RWPE1 (cell line): ENCODE measurements at regions not wholly inside any gene's neighbourhood (a gene's known extent, or its start where the extent isn't known, plus 50 kb on each side); places are given as distances from the start of the nearest gene placed in this dataset.

ENCODE experiments used
- CTCF ChIA-PET: fragments of 350-600 bp; sonication (Branson Sonifier 250); formaldehyde crosslinking; extraction: SDS; loops from one replicate; lab custom pipeline; 2021; lab: Yijun Ruan, JAX
- POLR2A ChIA-PET: fragments of 400-600 bp; formaldehyde crosslinking; extraction: SDS; loops from one replicate; lab custom pipeline; 2020; ENCODE audit warnings: antibody characterized with exemption; ENCODE audit not compliant: low non-redundant PET; lab: Yijun Ruan, JAX
- DNase-seq: peaks from one replicate; pipeline ENCODE4 v3.0.0; 2012; ENCODE audit warnings: low spot score
- H3K27ac ChIP-seq: fragments of 450-650 bp; 2 replicates; pipeline ENCODE4 v1.5.1; 2017
- CTCF ChIP-seq: fragments of 450-650 bp; conservative IDR thresholded peaks from 2 replicates; pipeline ENCODE4 v1.5.1; 2017; ENCODE audit warnings: low read depth, mild to moderate bottlenecking

- DNase-seq = no peak
- no peak for TF ChIP-seq CTCF
- no peak overlapping the region for H3K27ac ChIP-seq
- ChIA-PET POLR2A (no interaction called here), CTCF (no interaction called here)
These were observed 379.0 kb downstream of the IRS1 start for GRCh38 chr2:226420646-226421045.

DNA sequence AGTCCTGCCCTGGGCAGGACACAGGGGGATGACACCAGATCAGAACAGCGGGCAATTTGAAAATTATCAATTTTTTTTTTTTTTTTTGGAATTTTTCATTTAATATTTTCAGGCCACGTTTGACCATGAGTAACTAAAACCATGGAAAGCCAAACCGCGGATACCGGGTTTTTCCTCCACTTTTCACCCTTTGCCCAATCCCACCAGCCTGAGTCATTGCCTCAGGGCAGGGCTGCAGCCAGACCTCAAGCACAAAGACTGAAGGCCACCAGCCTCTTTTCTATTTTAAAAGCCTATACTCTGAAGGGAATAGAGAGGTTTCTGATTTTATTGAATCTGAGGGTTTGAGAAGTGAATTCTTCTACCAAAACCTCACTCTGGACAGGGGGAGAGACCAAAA, 381.1 kb downstream of the IRS1 start:
- TF ChIP-seq CTCF = no peak
- POLR2A ChIA-PET = no interaction called here
- CTCF ChIA-PET = no interaction called here
- DNase-seq = no peak
- no peak overlapping the region for H3K27ac ChIP-seq

GRCh38 chr2:226414335-226414734, 385.3 kb downstream of the IRS1 start:
- POLR2A ChIA-PET = no interaction called here
- CTCF ChIA-PET = interaction anchor here (0.6 kb wide), 1 partner anchor 730 kb away, joined by 3 read pairs; no protein-coding TSS in a partner anchor
- no peak for TF ChIP-seq CTCF
- DNase-seq = no peak
- H3K27ac ChIP-seq = no peak overlapping the region

GRCh38 chr2:226413498-226414130, 386.0 kb downstream of the IRS1 start:
- H3K27ac ChIP-seq = no peak overlapping the region
- DNase-seq = no peak
- ChIA-PET CTCF (interaction anchor here (0.6 kb wide), 1 partner anchor 730 kb away, joined by 3 read pairs; no protein-coding TSS in a partner anchor), POLR2A (no interaction called here)
- TF ChIP-seq CTCF = no peak

DNA sequence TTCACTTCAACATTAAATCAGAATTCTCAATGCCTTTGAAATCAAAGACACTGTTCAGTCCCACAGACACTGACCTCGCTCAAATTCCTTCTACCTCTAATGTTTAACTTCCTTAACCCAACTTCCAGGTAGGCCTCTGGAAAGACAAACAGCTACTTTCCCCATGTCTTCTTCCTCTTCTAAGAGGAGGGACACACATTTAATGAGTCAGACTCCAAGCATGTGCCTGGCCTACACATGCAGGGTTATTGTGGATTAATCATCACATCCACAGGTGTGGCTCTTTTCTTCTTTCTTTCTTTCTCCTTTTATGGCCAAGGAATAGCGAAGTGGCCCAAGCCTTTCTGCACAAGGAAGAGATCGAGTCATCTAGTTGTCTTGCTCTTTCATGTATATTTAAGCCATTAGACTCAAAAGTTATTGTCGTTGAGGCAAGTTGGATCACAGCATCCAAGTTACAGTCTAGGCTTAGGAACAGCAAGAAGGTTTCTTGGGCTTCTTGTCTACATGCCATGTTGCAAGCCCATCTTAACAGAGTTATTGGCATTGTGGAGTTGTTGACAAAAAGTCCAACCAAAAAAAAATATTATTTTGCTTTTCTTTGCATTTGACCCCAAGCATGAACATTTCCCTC, 387.8 kb downstream of the IRS1 start:
- TF ChIP-seq CTCF = no peak
- no peak overlapping the region for H3K27ac ChIP-seq
- DNase-seq = peak; percentile 90
- CTCF ChIA-PET = no interaction called here
- POLR2A ChIA-PET = no interaction called here

DNA sequence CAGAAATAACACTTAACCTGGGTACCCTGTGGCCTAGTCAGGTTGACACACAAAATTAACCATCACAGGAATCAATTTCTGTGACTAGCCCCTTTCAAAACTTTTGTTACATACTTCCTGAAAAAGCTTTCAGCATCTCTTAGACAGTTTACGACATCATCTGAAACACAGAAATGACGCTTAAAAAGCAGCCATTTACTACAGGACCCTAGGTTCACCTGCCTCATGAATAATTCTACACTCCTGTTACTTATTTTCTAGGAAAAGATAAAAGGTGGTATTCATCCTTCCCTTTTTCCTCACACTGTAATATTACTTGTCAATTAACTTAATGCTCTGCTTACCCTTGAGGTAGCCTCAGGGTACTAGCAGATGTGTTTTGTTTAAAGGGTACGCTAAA, 388.4 kb downstream of the IRS1 start:
- POLR2A ChIA-PET = no interaction called here

More for the DNA sequence above, 388.4 kb downstream of the IRS1 start:
- TF ChIP-seq CTCF = no peak
- no peak for DNase-seq
- CTCF ChIA-PET = no interaction called here
- H3K27ac ChIP-seq = no peak overlapping the region
